HL-60 (cell line): ENCODE measurements at regions not wholly inside any gene's neighbourhood (a gene's known extent, or its start where the extent isn't known, plus 50 kb on each side); places are given as distances from the start of the nearest gene placed in this dataset.

Experiments
- CTCF ChIP-seq: IDR thresholded peaks from one replicate; pipeline ENCODE4 v1.5.1; 2011; ENCODE audit warnings: low read length, control low read depth, inconsistent platforms; ENCODE audit not compliant: insufficient read depth
- GABPA ChIP-seq: IDR thresholded peaks from 2 replicates; pipeline ENCODE4 v1.6.1; 2012; ENCODE audit warnings: low read depth
- POLR2AphosphoS5 ChIP-seq: IDR thresholded peaks from 2 replicates; pipeline ENCODE4 v1.6.1; 2012; ENCODE audit warnings: low read depth
- REST ChIP-seq: IDR thresholded peaks from 2 replicates; pipeline ENCODE4 v1.6.1; 2012; ENCODE audit warnings: low read depth; ENCODE audit not compliant: insufficient replicate concordance
- SPI1 ChIP-seq: IDR thresholded peaks from 2 replicates; pipeline ENCODE4 v1.6.1; 2012; ENCODE audit warnings: low read depth, mild to moderate bottlenecking, borderline replicate concordance

GRCh38 chr11:23123753-23124152 lies 263.5 kb upstream of the CCDC179 start:
- TF ChIP-seq CTCF, result no peak
- no peak for TF ChIP-seq SPI1
- TF ChIP-seq REST, result no peak
- TF ChIP-seq POLR2AphosphoS5, result no peak
- no peak for TF ChIP-seq GABPA
